Keratinocyte (primary cell): ENCODE measurements at regions not wholly inside any gene's neighbourhood (a gene's known extent, or its start where the extent isn't known, plus 50 kb on each side); places are given as distances from the start of the nearest gene placed in this dataset.

Experiments used
- DNase-seq: peaks from one replicate; pipeline ENCODE4 v3.0.0-alpha.2; 2011; ENCODE audit warnings: low read depth, missing footprints, low spot score
- FAIRE-seq: peaks from 2 replicates; lab custom pipeline; 2011; peaks lifted over from hg19 to GRCh38; lab: Jason Lieb, UNC
- H2AFZ ChIP-seq: 2 replicates; pipeline ENCODE4 v1.6.0; 2012; ENCODE audit warnings: low read length, control low read depth, inconsistent platforms; ENCODE audit not compliant: control insufficient read depth
- H3K27ac ChIP-seq: 2 replicates; pipeline ENCODE4 v1.5.1; 2011; ENCODE audit warnings: low read length; ENCODE audit not compliant: control insufficient read depth, insufficient read depth
- H3K27me3 ChIP-seq: 3 replicates; pipeline ENCODE4 v1.6.0; 2011; ENCODE audit warnings: low read length; ENCODE audit not compliant: control insufficient read depth, insufficient read depth; ENCODE audit errors: extremely low read depth
- H3K36me3 ChIP-seq, 2 experiments: 2 replicates in 1 of 2; 3 replicates in 1 of 2; pipeline ENCODE4 v1.5.1; 2011; ENCODE audit warnings: low read length in 2 of 2, mild to moderate bottlenecking in 1 of 2; ENCODE audit not compliant: control insufficient read depth in 2 of 2, insufficient read depth in 2 of 2; ENCODE audit errors: extremely low read depth in 1 of 2
- H3K4me1 ChIP-seq: 3 replicates; pipeline ENCODE4 v1.5.1; 2011; ENCODE audit warnings: low read length; ENCODE audit not compliant: control insufficient read depth, insufficient read depth; ENCODE audit errors: extremely low read depth
- H3K4me2 ChIP-seq: 3 replicates; pipeline ENCODE4 v1.6.0; 2011; ENCODE audit warnings: low read depth, low read length; ENCODE audit not compliant: control insufficient read depth, insufficient read depth; ENCODE audit errors: extremely low read depth
- H3K4me3 ChIP-seq, 3 experiments: fragments of 200-600 bp in 1 of 3; sonication (generic) in 1 of 3; 2 replicates in 2 of 3; 3 replicates in 1 of 3; pipeline ENCODE4 v1.5.1; 2011 to 2016; ENCODE audit warnings: low read length in 3 of 3, mild to moderate bottlenecking in 3 of 3, control low read depth in 2 of 3, inconsistent platforms in 1 of 3, low read depth in 1 of 3, mixed read lengths in 1 of 3, mixed run types in 1 of 3, moderate library complexity in 1 of 3; ENCODE audit not compliant: control insufficient read depth in 2 of 3, insufficient read depth in 2 of 3; ENCODE audit errors: extremely low read depth in 1 of 3
- H3K79me2 ChIP-seq: 2 replicates; pipeline ENCODE4 v1.6.0; 2012; ENCODE audit warnings: low read length; ENCODE audit not compliant: control insufficient read depth, insufficient read depth
- H3K9ac ChIP-seq: 3 replicates; pipeline ENCODE4 v1.6.0; 2011; ENCODE audit warnings: low read length; ENCODE audit not compliant: control insufficient read depth, insufficient read depth; ENCODE audit errors: extremely low read depth
- H3K9me1 ChIP-seq: 3 replicates; pipeline ENCODE4 v1.6.0; 2011; ENCODE audit warnings: low read length; ENCODE audit not compliant: control insufficient read depth, insufficient read depth; ENCODE audit errors: extremely low read depth
- H3K9me3 ChIP-seq: 2 replicates; pipeline ENCODE4 v1.5.1; 2012; ENCODE audit warnings: low read depth, low read length; ENCODE audit not compliant: control insufficient read depth
- H4K20me1 ChIP-seq: 3 replicates; pipeline ENCODE4 v1.6.0; 2011; ENCODE audit warnings: low read length; ENCODE audit not compliant: control insufficient read depth, insufficient read depth; ENCODE audit errors: extremely low read depth
- EZH2 ChIP-seq: IDR thresholded peaks from one replicate; pipeline ENCODE4 v1.6.1; 2012; ENCODE audit warnings: inconsistent platforms, mild to moderate bottlenecking, low read length, moderate library complexity
- dilution Hi-C: fragments of 300-500 bp; cut with MboI; formaldehyde crosslinking; loops from one replicate; pipeline ENCODE4 v1.7.0; 2020; ENCODE audit warnings: low sequenced_read_pairs; ENCODE audit not compliant: extremely low pct_ligation_motif_present
- TF ChIP-seq, protein P1 (sequence below), 3 experiments: IDR thresholded peaks in 1 of 3; conservative IDR thresholded peaks in 1 of 3; optimal IDR thresholded peaks in 1 of 3; 2 replicates in 2 of 3; 3 replicates in 1 of 3; pipeline versions ENCODE3 to v1.5.1; 2011; ENCODE audit warnings: low read length in 3 of 3, mild to moderate bottlenecking in 3 of 3, moderate library complexity in 2 of 3, control low read depth in 1 of 3, inconsistent platforms in 1 of 3; ENCODE audit not compliant: insufficient read depth in 2 of 3; ENCODE audit errors: extremely low read depth in 1 of 3

- FAIRE-seq (no peak), DNase-seq (no peak)
- no peak for TF ChIP-seq EZH2
- TF ChIP-seq, protein P1, sequence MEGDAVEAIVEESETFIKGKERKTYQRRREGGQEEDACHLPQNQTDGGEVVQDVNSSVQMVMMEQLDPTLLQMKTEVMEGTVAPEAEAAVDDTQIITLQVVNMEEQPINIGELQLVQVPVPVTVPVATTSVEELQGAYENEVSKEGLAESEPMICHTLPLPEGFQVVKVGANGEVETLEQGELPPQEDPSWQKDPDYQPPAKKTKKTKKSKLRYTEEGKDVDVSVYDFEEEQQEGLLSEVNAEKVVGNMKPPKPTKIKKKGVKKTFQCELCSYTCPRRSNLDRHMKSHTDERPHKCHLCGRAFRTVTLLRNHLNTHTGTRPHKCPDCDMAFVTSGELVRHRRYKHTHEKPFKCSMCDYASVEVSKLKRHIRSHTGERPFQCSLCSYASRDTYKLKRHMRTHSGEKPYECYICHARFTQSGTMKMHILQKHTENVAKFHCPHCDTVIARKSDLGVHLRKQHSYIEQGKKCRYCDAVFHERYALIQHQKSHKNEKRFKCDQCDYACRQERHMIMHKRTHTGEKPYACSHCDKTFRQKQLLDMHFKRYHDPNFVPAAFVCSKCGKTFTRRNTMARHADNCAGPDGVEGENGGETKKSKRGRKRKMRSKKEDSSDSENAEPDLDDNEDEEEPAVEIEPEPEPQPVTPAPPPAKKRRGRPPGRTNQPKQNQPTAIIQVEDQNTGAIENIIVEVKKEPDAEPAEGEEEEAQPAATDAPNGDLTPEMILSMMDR (optimal IDR thresholded peaks at IDR 0.05 in 1 of 3, IDR thresholded peaks at IDR 0.05 in 1 of 3, conservative IDR thresholded peaks at IDR 0.05 in 1 of 3; ENCODE audit: extremely low read depth in 1 of 3, insufficient read depth in 2 of 3, low read length in 3 of 3): no peak
- Histone ChIP-seq H3K9me1 (no peaks in the 10 kb centered on the region), H3K36me3 (no peaks in the 10 kb centered on the region), H3K9me3 (peaks cover 2% of the 10 kb centered on the region), H2AFZ (no peak overlapping the region), H3K4me2 (no peak overlapping the region), H3K27ac (no peak overlapping the region), H3K4me1 (no peaks in the 10 kb centered on the region), H4K20me1 (no peaks in the 10 kb centered on the region), H3K9ac (no peak overlapping the region), H3K79me2 (no peaks in the 10 kb centered on the region), H3K27me3 (no peaks in the 10 kb centered on the region), H3K4me3 (no peak overlapping the region)
- dilution Hi-C loops: no loop called here
Measured at GRCh38 chrX:94633237-94633636, 959.2 kb downstream of the FAM133A start.

GRCh38 chrX:94635003-94635402 lies 961.0 kb downstream of the FAM133A start:
- H3K4me2 ChIP-seq: no peak overlapping the region
- H3K9me1 ChIP-seq: no peaks in the 10 kb centered on the region
- H3K4me3 ChIP-seq: no peak overlapping the region
- H3K9ac ChIP-seq: no peak overlapping the region
- FAIRE-seq (no peak), DNase-seq (no peak)
- H3K36me3 ChIP-seq: no peaks in the 10 kb centered on the region
- H3K27me3 ChIP-seq: no peaks in the 10 kb centered on the region
- H3K27ac ChIP-seq: no peak overlapping the region
- H3K4me1 ChIP-seq: no peaks in the 10 kb centered on the region
- TF ChIP-seq, protein P1 (optimal IDR thresholded peaks at IDR 0.05 in 1 of 3, IDR thresholded peaks at IDR 0.05 in 1 of 3, conservative IDR thresholded peaks at IDR 0.05 in 1 of 3; ENCODE audit: extremely low read depth in 1 of 3, insufficient read depth in 2 of 3, low read length in 3 of 3): no peak
- TF ChIP-seq EZH2: no peak
- no peak overlapping the region for H2AFZ ChIP-seq
- no peaks in the 10 kb centered on the region for H3K79me2 ChIP-seq
- dilution Hi-C loops: no loop called here
- peaks cover 2% of the 10 kb centered on the region for H3K9me3 ChIP-seq
- no peaks in the 10 kb centered on the region for H4K20me1 ChIP-seq
